ENCODE measurements at regions not wholly inside any gene's neighbourhood (a gene's known extent, or its start where the extent isn't known, plus 50 kb on each side); places are given as distances from the start of the nearest gene placed in this dataset.

DNA sequence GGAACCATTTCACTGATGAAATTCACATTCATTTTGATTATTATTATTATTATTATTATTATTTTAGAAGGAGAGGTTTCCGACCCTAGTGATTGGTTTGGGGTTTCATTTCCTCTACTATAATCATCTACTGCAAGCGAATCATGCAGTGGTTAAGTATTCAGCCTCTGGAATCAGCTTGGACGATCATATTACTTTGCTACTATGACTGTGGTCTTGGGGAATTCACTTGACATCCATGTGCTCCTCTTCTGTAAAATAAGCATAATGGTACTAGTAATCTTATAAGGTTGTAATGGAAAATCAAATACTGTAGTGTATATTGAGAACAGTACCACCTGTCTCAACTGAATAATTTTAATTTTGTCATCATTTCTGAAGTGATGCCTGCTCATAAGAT, 132.1 kb upstream of the SLC4A4 start:
- TF ChIP-seq, protein P1, sequence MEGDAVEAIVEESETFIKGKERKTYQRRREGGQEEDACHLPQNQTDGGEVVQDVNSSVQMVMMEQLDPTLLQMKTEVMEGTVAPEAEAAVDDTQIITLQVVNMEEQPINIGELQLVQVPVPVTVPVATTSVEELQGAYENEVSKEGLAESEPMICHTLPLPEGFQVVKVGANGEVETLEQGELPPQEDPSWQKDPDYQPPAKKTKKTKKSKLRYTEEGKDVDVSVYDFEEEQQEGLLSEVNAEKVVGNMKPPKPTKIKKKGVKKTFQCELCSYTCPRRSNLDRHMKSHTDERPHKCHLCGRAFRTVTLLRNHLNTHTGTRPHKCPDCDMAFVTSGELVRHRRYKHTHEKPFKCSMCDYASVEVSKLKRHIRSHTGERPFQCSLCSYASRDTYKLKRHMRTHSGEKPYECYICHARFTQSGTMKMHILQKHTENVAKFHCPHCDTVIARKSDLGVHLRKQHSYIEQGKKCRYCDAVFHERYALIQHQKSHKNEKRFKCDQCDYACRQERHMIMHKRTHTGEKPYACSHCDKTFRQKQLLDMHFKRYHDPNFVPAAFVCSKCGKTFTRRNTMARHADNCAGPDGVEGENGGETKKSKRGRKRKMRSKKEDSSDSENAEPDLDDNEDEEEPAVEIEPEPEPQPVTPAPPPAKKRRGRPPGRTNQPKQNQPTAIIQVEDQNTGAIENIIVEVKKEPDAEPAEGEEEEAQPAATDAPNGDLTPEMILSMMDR (conservative IDR thresholded peaks at IDR 0.05; ENCODE audit: control insufficient read depth, insufficient read depth, low read depth, low read length), result no peak
- DNase-seq (ENCODE audit: low read depth), result peak; percentile 30
- no peak overlapping the region for H3K4me3 ChIP-seq (ENCODE audit: control insufficient read depth, low read depth, low read length)

DNA sequence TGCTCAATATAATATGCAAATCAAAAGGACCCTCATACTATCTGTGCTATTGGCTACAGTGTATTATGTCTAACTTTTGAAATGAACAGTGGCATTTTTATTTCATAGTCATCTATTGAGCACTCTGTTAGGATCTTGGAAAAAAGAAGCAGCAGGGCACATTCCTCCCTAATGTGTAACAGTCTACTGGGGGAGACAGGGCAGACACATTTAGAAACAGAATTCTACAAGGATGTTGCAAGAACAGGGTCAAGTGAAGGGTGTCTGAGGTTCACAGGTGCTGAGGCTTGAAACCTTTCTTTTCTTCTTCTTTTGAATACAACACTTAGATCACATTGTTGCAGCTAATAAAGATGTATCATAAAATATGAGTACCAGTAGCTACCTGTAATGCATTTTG, 129.7 kb upstream of the SLC4A4 start:
- peak; percentile 45 for DNase-seq (ENCODE audit: low read depth)
- TF ChIP-seq, protein P1 (conservative IDR thresholded peaks at IDR 0.05; ENCODE audit: control insufficient read depth, insufficient read depth, low read depth, low read length), result no peak
- no peak overlapping the region for H3K4me3 ChIP-seq (ENCODE audit: control insufficient read depth, low read depth, low read length)

DNA sequence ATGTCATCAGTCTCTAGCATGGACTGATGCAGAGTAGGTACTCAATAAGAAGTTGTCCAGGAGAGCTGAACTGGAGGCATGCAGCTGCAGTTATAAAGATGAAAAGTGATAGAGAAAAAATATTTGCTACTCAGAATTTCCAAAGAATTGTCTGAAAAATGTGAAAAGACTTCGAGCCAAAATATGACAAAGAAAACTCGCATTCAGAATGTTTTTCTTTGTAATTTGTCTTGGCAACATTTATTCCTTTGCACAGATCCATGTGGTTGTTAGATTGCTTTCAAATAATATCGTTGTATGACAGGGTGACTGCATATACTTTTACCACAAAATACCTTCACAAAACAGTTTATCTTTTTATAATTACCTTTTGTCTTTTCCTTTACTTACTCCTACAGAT, 128.0 kb upstream of the SLC4A4 start:
- H3K4me3 ChIP-seq (ENCODE audit: control insufficient read depth, low read depth, low read length), result no peak overlapping the region
- TF ChIP-seq, protein P1 (conservative IDR thresholded peaks at IDR 0.05; ENCODE audit: control insufficient read depth, insufficient read depth, low read depth, low read length), result no peak
- DNase-seq (ENCODE audit: low read depth), result no peak

DNA sequence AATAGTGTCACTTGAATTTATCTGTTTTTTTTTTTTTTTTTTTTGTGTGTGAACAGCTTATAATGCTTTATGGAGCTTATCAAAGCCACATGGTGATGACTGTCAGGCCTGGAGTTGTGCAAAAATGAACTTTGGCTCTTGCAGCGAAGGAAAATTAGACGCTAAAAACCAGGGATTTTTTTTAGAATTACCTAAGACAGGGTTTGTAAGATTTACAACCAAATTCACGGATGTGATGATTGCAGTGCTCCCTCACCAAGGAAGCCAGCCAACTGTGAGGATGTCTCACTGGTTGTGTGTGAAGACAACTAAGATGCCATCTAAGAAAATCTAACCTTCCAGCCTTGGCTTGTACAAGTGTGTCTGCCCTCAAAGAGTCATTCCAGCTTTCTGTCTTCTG, 127.1 kb upstream of the SLC4A4 start:
- DNase-seq (ENCODE audit: low read depth), result peak; percentile 49
- no peak overlapping the region for H3K4me3 ChIP-seq (ENCODE audit: control insufficient read depth, low read depth, low read length)
- TF ChIP-seq, protein P1 (conservative IDR thresholded peaks at IDR 0.05; ENCODE audit: control insufficient read depth, insufficient read depth, low read depth, low read length), result no peak

DNA sequence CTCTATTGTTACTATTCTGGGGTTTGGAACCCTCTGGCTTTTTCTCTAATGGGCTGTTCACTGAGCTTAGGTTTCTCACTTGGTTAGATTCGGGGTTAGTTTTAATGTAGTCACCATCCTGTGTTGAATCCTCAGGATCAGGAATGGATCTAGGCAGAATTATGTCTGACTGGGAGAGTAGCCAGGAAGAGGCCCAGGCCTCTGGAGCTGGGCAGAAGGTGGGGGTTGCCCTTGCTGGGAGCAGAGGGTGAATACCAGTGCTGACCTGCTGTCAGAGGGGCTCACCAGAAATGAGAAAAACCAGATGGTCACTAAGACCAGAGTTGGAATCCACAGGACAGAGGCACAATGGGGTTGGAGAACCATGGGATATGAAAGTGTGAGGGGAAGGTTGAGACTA, 126.6 kb upstream of the SLC4A4 start:
- TF ChIP-seq, protein P1 (conservative IDR thresholded peaks at IDR 0.05; ENCODE audit: control insufficient read depth, insufficient read depth, low read depth, low read length), result no peak
- DNase-seq (ENCODE audit: low read depth), result no peak
- no peak overlapping the region for H3K4me3 ChIP-seq (ENCODE audit: control insufficient read depth, low read depth, low read length)

DNA sequence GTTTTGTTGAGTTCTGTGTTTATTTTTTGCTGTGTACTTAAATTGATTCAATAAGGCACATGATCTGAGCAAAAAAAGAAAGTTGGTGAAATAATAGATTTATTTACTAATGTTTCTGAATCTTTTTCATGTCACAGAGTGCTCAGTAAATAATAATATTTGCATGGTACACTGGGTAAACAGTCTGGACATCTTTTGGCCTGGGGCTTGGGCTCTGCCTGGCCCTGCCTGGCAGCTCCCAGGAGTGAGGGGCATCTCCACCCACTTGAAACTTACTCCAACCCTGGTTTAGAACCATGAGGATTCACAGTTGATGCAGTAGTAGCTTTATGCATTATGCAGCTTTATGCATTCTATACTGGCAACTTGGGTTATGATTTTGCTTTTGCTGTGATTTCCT, 124.2 kb upstream of the SLC4A4 start:
- TF ChIP-seq, protein P1 (conservative IDR thresholded peaks at IDR 0.05; ENCODE audit: control insufficient read depth, insufficient read depth, low read depth, low read length), result no peak
- no peak overlapping the region for H3K4me3 ChIP-seq (ENCODE audit: control insufficient read depth, low read depth, low read length)
- no peak for DNase-seq (ENCODE audit: low read depth)

DNA sequence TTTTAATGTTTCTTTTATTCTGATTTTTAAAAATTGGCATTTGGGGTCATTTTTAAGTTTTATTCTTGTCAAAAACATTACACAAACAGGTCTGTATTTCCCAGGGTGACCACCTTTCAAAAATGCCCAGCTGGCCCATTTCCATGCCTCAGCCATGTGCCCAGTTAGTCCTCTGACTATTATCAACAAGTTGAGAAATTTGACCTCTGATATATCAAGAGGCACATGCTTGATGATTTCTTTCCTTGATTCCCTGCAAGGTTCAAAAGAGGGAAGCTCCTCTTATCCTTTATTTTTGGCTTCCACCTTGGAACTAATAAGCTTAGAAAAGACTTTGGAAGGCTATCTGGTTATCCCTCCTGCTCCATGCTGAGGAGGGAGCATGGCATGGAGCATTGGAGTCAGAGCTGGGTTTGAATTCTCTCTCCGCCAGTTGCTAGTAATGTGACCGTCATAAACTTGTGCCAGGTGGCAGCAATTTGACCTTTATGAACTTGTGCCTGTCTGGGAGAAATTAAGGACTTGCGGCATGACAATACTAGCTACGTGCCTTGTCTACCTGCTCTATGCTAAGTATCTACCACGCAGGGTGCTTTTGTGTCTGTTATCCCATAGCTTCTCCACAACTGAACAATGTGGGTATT, 122.4 kb upstream of the SLC4A4 start:
- TF ChIP-seq, protein P1 (conservative IDR thresholded peaks at IDR 0.05; ENCODE audit: control insufficient read depth, insufficient read depth, low read depth, low read length), result no peak
- DNase-seq (ENCODE audit: low read depth), result no peak
- no peak overlapping the region for H3K4me3 ChIP-seq (ENCODE audit: control insufficient read depth, low read depth, low read length)

Data from fibroblast of mammary gland (primary cell).